MG63 (cell line): ENCODE measurements at regions not wholly inside any gene's neighbourhood (a gene's known extent, or its start where the extent isn't known, plus 50 kb on each side); places are given as distances from the start of the nearest gene placed in this dataset.
A peak's percentile ranks its signal among the peaks of the same experiment; 100 is the strongest.

Experiments
- DNase-seq: peaks from one replicate; pipeline ENCODE4 v3.0.0-alpha.2; 2020
- H3K27me3 ChIP-seq: fragments of 250-450 bp; sonication (Bioruptor Pico); 2 replicates; pipeline ENCODE4 v1.5.1; 2020; ENCODE audit warnings: mild to moderate bottlenecking, moderate library complexity
- H3K36me3 ChIP-seq: fragments of 250-450 bp; sonication (Bioruptor Pico); 2 replicates; pipeline ENCODE4 v1.5.1; 2020; ENCODE audit warnings: mild to moderate bottlenecking, moderate library complexity
- H3K4me3 ChIP-seq: fragments of 250-450 bp; sonication (Bioruptor Pico); 2 replicates; pipeline ENCODE4 v1.5.1; 2020; ENCODE audit warnings: mild to moderate bottlenecking, moderate library complexity
- H3K9me3 ChIP-seq: fragments of 250-450 bp; sonication (Bioruptor Pico); 2 replicates; pipeline ENCODE4 v1.5.1; 2020; ENCODE audit warnings: mild to moderate bottlenecking, moderate library complexity

DNA sequence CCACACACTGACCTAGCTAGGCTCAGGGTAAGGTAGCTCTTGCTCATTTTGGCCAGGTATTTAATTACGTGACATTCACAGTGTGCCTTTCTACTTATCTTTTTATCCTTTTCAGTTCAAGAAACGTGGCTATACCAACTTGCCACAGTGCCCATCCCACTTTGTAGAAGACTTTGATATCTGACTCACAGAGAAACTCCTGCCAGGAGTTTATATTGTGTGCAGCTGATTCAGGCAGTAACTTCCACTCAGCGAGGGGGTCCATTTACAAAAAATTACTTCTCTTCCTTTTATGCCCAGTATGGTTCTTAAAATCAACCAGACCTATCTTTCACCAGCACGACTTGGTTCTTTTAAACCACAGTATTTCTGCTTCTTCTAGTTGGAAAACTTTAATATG, 75.6 kb downstream of the PRL start:
- Histone ChIP-seq H3K9me3 (no peaks in the 10 kb centered on the region), H3K36me3 (no peaks in the 10 kb centered on the region), H3K4me3 (no peak overlapping the region), H3K27me3 (no peaks in the 10 kb centered on the region)
- DNase-seq = no peak

- Histone ChIP-seq H3K27me3 (no peaks in the 10 kb centered on the region), H3K36me3 (no peaks in the 10 kb centered on the region), H3K4me3 (no peak overlapping the region), H3K9me3 (no peaks in the 10 kb centered on the region)
- DNase-seq = no peak
Observed at GRCh38 chr6:22221630-22222029, 75.2 kb downstream of the PRL start.

- no peaks in the 10 kb centered on the region for H3K27me3 ChIP-seq
- DNase-seq = no peak
- H3K4me3 ChIP-seq = no peak overlapping the region
- H3K36me3 ChIP-seq = no peaks in the 10 kb centered on the region
- H3K9me3 ChIP-seq = no peaks in the 10 kb centered on the region
Observed at GRCh38 chr6:22222469-22222868, 74.4 kb downstream of the PRL start.

- DNase-seq = no peak
- Histone ChIP-seq H3K36me3 (no peaks in the 10 kb centered on the region), H3K9me3 (no peaks in the 10 kb centered on the region), H3K27me3 (no peaks in the 10 kb centered on the region), H3K4me3 (no peak overlapping the region)
Observed at GRCh38 chr6:22227824-22228610, 68.8 kb downstream of the PRL start.

- no peak for DNase-seq
- H3K9me3 ChIP-seq = no peaks in the 10 kb centered on the region
- no peaks in the 10 kb centered on the region for H3K27me3 ChIP-seq
- no peak overlapping the region for H3K4me3 ChIP-seq
- H3K36me3 ChIP-seq = no peaks in the 10 kb centered on the region
Observed at GRCh38 chr6:22231050-22231449, 65.8 kb downstream of the PRL start.

GRCh38 chr6:22231616-22232015, 65.2 kb downstream of the PRL start:
- H3K27me3 ChIP-seq = no peaks in the 10 kb centered on the region
- no peak overlapping the region for H3K4me3 ChIP-seq
- H3K9me3 ChIP-seq = no peaks in the 10 kb centered on the region
- no peak for DNase-seq
- no peaks in the 10 kb centered on the region for H3K36me3 ChIP-seq

GRCh38 chr6:22236626-22237414, 60.0 kb downstream of the PRL start:
- no peaks in the 10 kb centered on the region for H3K36me3 ChIP-seq
- H3K4me3 ChIP-seq = no peak overlapping the region
- peak; percentile 75 for DNase-seq
- H3K9me3 ChIP-seq = no peaks in the 10 kb centered on the region
- no peaks in the 10 kb centered on the region for H3K27me3 ChIP-seq
